ENCODE measurements at regions not wholly inside any gene's neighbourhood (a gene's known extent, or its start where the extent isn't known, plus 50 kb on each side); places are given as distances from the start of the nearest gene placed in this dataset.
"Not testable (repeated sequence)": the region's sequence is repeated elsewhere in the genome, so short reads cannot be mapped to it uniquely, and the experiment has no call there.

- H3K4me3 Mint-ChIP-seq: peak overlapping the region; percentile 11 to 44
Measured at GRCh38 chr4:38511702-38512101, 152.3 kb upstream of the KLF3 start.

DNA sequence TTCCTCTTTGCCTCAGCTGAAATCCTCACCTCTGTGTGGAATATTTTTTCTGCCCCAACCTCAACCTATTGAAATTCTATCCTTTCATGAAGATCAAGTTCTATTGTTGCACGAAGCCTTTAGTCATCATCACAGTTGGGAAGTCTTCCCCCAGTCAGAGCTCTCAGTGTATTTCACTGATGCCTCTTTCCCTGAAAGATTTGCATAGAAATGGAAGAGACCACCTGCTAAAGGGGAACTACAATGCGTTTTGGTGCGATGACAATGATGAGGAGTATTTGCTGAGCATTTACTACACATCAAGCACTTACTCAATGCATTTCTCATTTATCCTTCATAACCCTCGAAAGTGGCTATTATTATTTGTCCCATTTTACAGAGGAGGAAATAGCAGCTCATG lies 151.2 kb upstream of the KLF3 start:
- H3K27ac Mint-ChIP-seq: no peak overlapping the region
- no peaks in the 10 kb centered on the region for H3K9me3 Mint-ChIP-seq
- H3K4me3 Mint-ChIP-seq: no peak overlapping the region
- DNase-seq (no peak), ATAC-seq (no peak)
- H3K4me1 Mint-ChIP-seq: peaks cover 86% of the 10 kb centered on the region
- no peaks in the 10 kb centered on the region for H3K27me3 Mint-ChIP-seq

More at GRCh38 chr4:38511702-38512101, 152.3 kb upstream of the KLF3 start:
- Mint-ChIP-seq H3K27ac (peak overlapping the region; percentile 34 to 64), H3K27me3 (no peaks in the 10 kb centered on the region), H3K4me1 (peaks cover 95% of the 10 kb centered on the region), H3K9me3 (no peaks in the 10 kb centered on the region)
- DNase-seq (no peak), ATAC-seq (no peak)

GRCh38 chr4:38514465-38515146 lies 149.4 kb upstream of the KLF3 start:
- ATAC-seq (peak; percentile 83), DNase-seq (no peak)
- H3K4me3 Mint-ChIP-seq: no peak overlapping the region
- H3K27ac Mint-ChIP-seq: no peak overlapping the region
- peaks cover 72% of the 10 kb centered on the region for H3K4me1 Mint-ChIP-seq
- no peaks in the 10 kb centered on the region for H3K9me3 Mint-ChIP-seq
- no peaks in the 10 kb centered on the region for H3K27me3 Mint-ChIP-seq

GRCh38 chr4:38516190-38516589 lies 147.8 kb upstream of the KLF3 start:
- Mint-ChIP-seq H3K27ac (peak overlapping the region in 1 of 2 donors; percentile 29), H3K4me3 (no peak overlapping the region), H3K27me3 (no peaks in the 10 kb centered on the region), H3K9me3 (no peaks in the 10 kb centered on the region), H3K4me1 (peaks cover 58% of the 10 kb centered on the region)
- DNase-seq: no peak
- no peak for ATAC-seq

- Mint-ChIP-seq H3K4me1 (peaks cover 37% of the 10 kb centered on the region), H3K27ac (no peak overlapping the region)
Measured at GRCh38 chr4:38519666-38520065, 144.3 kb upstream of the KLF3 start.

GRCh38 chr4:38523054-38523453 lies 140.9 kb upstream of the KLF3 start:
- no peak for ATAC-seq
- Mint-ChIP-seq H3K4me3 (no peak overlapping the region), H3K27ac (no peak overlapping the region), H3K9me3 (peaks cover 0 to 5% of the 10 kb centered on the region in 2 donors), H3K27me3 (peaks cover 7% of the 10 kb centered on the region), H3K4me1 (peaks cover 22% of the 10 kb centered on the region)
- DNase-seq: no peak

More at GRCh38 chr4:38519666-38520065, 144.3 kb upstream of the KLF3 start:
- H3K9me3 Mint-ChIP-seq: no peaks in the 10 kb centered on the region
- DNase-seq (no peak), ATAC-seq (no peak)
- no peaks in the 10 kb centered on the region for H3K27me3 Mint-ChIP-seq
- no peak overlapping the region for H3K4me3 Mint-ChIP-seq

DNA sequence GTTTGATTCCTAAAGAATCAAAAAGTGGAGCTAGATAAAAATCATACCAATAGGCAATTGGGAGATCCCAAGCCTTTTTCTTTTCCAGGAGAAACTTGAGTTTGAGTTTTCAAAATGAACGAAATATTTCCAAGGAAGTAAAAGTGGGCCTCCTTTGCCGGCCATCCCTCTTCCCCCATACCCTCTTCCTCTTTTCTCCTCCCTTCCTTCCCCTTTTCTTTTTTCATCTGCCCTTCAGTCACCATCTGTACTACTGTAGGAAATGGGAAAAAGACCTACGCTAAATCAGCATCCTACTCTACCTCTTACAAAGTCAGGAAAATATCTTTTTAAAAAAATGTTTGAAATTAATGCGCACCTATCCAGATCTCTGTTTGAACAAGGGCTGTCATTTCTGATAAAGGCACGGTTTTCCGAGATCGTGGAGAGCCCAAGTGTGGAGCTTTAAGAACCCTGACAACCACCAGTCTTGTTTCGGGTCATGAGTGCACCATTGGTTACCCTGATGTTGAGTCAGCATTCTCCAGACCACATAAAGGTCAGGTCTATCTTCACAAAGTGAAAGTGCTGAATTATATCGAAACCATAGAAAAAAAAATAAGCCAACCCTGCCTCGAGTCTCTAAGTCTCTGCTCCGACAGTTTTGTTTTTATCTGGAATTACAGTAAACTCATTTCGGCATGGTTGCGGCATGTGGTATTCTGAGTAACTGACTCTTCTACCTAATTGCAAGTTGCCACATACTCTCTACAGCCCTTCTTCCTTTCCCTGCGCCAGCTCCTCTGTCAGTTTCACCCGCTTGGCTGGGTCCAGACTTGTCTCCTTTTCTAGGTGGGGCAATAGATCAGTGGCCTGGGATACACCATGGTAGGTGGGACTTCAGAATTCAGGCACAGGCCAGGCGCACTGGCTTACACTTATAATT lies 140.2 kb upstream of the KLF3 start:
- peaks cover 22% of the 10 kb centered on the region for H3K4me1 Mint-ChIP-seq
- peak in 1 of 2 donors; percentile 55 for DNase-seq
- H3K27ac Mint-ChIP-seq: peak overlapping the region; percentile 9 to 41

DNA sequence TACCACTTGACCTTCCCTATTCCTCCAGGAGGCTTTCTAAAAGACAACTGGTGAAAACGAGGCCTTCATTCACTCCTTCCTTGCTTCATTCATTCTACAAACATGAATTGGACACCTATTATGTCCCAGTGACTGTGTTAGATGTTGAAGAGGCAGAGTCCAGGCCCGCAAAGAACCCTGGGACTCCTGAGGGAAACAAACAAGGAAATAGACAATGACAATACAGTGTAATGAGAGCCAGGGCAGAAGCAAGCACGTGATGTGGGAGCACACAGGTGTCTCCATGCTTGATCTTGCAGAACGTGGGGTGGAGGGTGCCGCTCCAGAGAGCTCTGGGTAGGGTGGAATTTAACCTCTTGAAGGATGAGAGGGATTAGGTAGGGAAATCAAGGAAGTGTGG lies 137.6 kb upstream of the KLF3 start:
- no peak for DNase-seq
- H3K27ac Mint-ChIP-seq: no peak overlapping the region
- peaks cover 0 to 11% of the 10 kb centered on the region in 2 donors for H3K9me3 Mint-ChIP-seq

More for the DNA sequence above, 140.2 kb upstream of the KLF3 start:
- Mint-ChIP-seq H3K9me3 (peaks cover 0 to 5% of the 10 kb centered on the region in 2 donors), H3K4me3 (peak overlapping the region in 1 of 2 donors; percentile 42), H3K27me3 (peaks cover 7% of the 10 kb centered on the region)
- ATAC-seq: peak; percentile 91

DNA sequence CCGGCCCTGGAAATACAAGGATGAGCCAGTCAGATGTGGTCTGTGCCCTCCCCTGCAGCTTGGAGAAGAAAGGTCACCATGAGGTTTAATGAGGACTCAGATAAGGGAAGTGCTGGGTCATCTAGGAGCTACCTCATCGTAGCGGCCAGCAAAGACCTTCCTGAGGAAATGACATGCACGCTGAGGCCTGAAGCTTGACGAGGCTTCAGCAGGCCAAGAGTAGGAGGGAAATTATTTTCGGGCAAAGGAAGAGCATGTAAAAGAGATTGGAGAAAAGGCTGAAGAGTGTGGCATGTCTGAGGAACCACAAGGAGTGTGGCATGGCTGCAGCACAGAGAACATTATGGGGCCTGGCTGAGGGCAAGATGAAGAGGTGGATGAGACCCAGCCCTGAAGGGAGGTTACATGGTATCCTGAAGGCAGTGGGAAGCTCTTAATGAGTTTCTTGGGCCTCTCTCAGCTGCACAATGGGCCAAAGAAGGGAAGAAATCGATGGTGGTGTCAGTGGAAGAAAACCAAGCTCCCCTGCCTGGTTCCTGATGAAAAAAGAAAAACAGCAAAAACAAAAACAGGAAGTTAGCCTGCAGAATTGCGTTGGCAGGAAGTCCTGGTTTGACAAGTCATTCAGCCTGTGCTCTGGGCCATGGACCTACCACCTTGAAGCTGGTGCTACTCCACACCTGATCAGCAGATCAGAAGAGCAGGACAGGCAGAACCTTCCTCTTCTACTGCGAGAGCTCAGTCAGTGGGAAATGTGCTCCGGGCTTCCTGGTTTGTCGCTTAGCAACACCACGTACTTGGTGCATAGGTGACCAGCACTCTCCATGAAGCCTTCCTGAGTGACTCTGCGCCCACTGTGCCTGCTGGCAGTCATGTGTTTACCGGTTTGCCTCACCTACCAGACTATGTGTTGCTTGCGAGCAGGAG lies 134.5 kb upstream of the KLF3 start:
- Mint-ChIP-seq H3K9me3 (peaks cover 0 to 11% of the 10 kb centered on the region in 2 donors), H3K27ac (peak overlapping the region; percentile 93 to 97), H3K4me3 (peak overlapping the region; percentile 18 to 56), H3K27me3 (peaks cover 7% of the 10 kb centered on the region), H3K4me1 (peaks cover 26% of the 10 kb centered on the region)
- ATAC-seq (peak; percentile 89), DNase-seq (peak; percentile 22 to 55)

More for the DNA sequence above, 137.6 kb upstream of the KLF3 start:
- Mint-ChIP-seq H3K4me1 (peaks cover 36% of the 10 kb centered on the region), H3K27me3 (peaks cover 7% of the 10 kb centered on the region), H3K4me3 (no peak overlapping the region)
- no peak for ATAC-seq

GRCh38 chr4:38530486-38530885 lies 133.5 kb upstream of the KLF3 start:
- no peak overlapping the region for H3K4me3 Mint-ChIP-seq
- peaks cover 20% of the 10 kb centered on the region for H3K4me1 Mint-ChIP-seq
- H3K27ac Mint-ChIP-seq: no peak overlapping the region

GRCh38 chr4:38531141-38531727 lies 132.8 kb upstream of the KLF3 start:
- DNase-seq: no peak
- no peaks in the 10 kb centered on the region for H3K27me3 Mint-ChIP-seq
- no peak for ATAC-seq
- H3K4me3 Mint-ChIP-seq: no peak overlapping the region
- H3K27ac Mint-ChIP-seq: no peak overlapping the region
- peaks cover 20% of the 10 kb centered on the region for H3K4me1 Mint-ChIP-seq
- H3K9me3 Mint-ChIP-seq: peaks cover 0 to 11% of the 10 kb centered on the region in 2 donors

More at GRCh38 chr4:38530486-38530885, 133.5 kb upstream of the KLF3 start:
- DNase-seq (no peak), ATAC-seq (no peak)
- H3K9me3 Mint-ChIP-seq: peaks cover 0 to 11% of the 10 kb centered on the region in 2 donors
- no peaks in the 10 kb centered on the region for H3K27me3 Mint-ChIP-seq

GRCh38 chr4:38532908-38533499 lies 131.0 kb upstream of the KLF3 start:
- no peak overlapping the region for H3K27ac Mint-ChIP-seq
- H3K27me3 Mint-ChIP-seq: no peaks in the 10 kb centered on the region
- H3K9me3 Mint-ChIP-seq: peaks cover 0 to 7% of the 10 kb centered on the region in 2 donors
- DNase-seq: no peak
- ATAC-seq: no peak
- H3K4me1 Mint-ChIP-seq: peaks cover 20% of the 10 kb centered on the region
- H3K4me3 Mint-ChIP-seq: no peak overlapping the region

GRCh38 chr4:38534344-38535045 lies 129.5 kb upstream of the KLF3 start:
- Mint-ChIP-seq H3K4me3 (no peak overlapping the region), H3K9me3 (peaks cover 0 to under 1% of the 10 kb centered on the region in 2 donors), H3K27ac (no peak overlapping the region), H3K27me3 (no peaks in the 10 kb centered on the region), H3K4me1 (peaks cover 14% of the 10 kb centered on the region)
- no peak for DNase-seq
- no peak for ATAC-seq

- H3K27me3 Mint-ChIP-seq, H3K27ac Mint-ChIP-seq, DNase-seq, H3K9me3 Mint-ChIP-seq, H3K4me1 Mint-ChIP-seq, ATAC-seq, H3K4me3 Mint-ChIP-seq: not testable (repeated sequence)
Measured at GRCh38 chr4:38535071-38535470, 128.9 kb upstream of the KLF3 start.
